OCI-LY7 (cell line): ENCODE measurements at regions not wholly inside any gene's neighbourhood (a gene's known extent, or its start where the extent isn't known, plus 50 kb on each side); places are given as distances from the start of the nearest gene placed in this dataset.

Source experiments
- CTCF ChIP-seq: fragments of 200-600 bp; sonication (generic); conservative IDR thresholded peaks from 2 replicates; pipeline ENCODE4 v1.5.1; 2014; ENCODE audit warnings: mild to moderate bottlenecking, antibody characterized with exemption, low read length, moderate library complexity, mixed read lengths
- EZH2phosphoT487 ChIP-seq: fragments of 200-600 bp; sonication (generic); IDR thresholded peaks from 2 replicates; pipeline ENCODE4 v1.6.1; 2018; ENCODE audit warnings: low read depth, borderline replicate concordance, mild to moderate bottlenecking, mixed run types, antibody characterized with exemption, low read length, moderate library complexity, mixed read lengths

GRCh38 chr20:20816969-20817755 is 104.7 kb upstream of the RALGAPA2 start:
- TF ChIP-seq CTCF = no peak
- no peak for TF ChIP-seq EZH2phosphoT487
